KBM-7 (cell line): ENCODE measurements at regions not wholly inside any gene's neighbourhood (a gene's known extent, or its start where the extent isn't known, plus 50 kb on each side); places are given as distances from the start of the nearest gene placed in this dataset.

ENCODE experiments used
- DNase-seq: peaks from one replicate; pipeline ENCODE4 v3.0.0-alpha.2; 2015
- in situ Hi-C: fragments of 300-500 bp; cut with MboI; formaldehyde crosslinking; loops from 2 replicates; pipeline ENCODE4 v1.14.3; 2020; ENCODE audit warnings: low sequenced_read_pairs, low pct_unique_long_range_greater_than_20kb, mixed read lengths

- in situ Hi-C loops = no loop called here
- DNase-seq = no peak
Observed at GRCh38 chr9:88193766-88194165, 55.5 kb upstream of the SPATA31C2 start.

- DNase-seq = no peak
Observed at GRCh38 chr9:88191456-88191855, 53.2 kb upstream of the SPATA31C2 start.

GRCh38 chr9:88189371-88189770 lies 51.1 kb upstream of the SPATA31C2 start:
- DNase-seq = no peak
- in situ Hi-C loops = no loop called here

More at GRCh38 chr9:88191456-88191855, 53.2 kb upstream of the SPATA31C2 start:
- in situ Hi-C loops = no loop called here
